Upper lobe of right lung (tissue), 1 donor: ENCODE measurements at regions not wholly inside any gene's neighbourhood (a gene's known extent, or its start where the extent isn't known, plus 50 kb on each side); places are given as distances from the start of the nearest gene placed in this dataset.

Experiments
- ATAC-seq: fragments of 200-7000 bp; cut with Tn5 transposase; one replicate; pipeline ENCODE4 v1.9.1; 2020; ENCODE audit warnings: mild to moderate bottlenecking, moderate library complexity
- DNase-seq: peaks from one replicate; pipeline ENCODE4 v3.0.0-alpha.2; 2020
- H3K27ac ChIP-seq: fragments of 200-600 bp; one replicate; pipeline ENCODE4 v1.8.0; 2022
- H3K27me3 ChIP-seq: fragments of 200-600 bp; one replicate; pipeline ENCODE4 v1.8.0; 2022; ENCODE audit warnings: mild to moderate bottlenecking
- H3K36me3 ChIP-seq: fragments of 200-600 bp; one replicate; pipeline ENCODE4 v1.8.0; 2022
- H3K4me1 ChIP-seq: fragments of 200-600 bp; one replicate; pipeline ENCODE4 v1.8.0; 2022
- H3K4me3 ChIP-seq: fragments of 200-600 bp; one replicate; pipeline ENCODE4 v1.8.0; 2022; ENCODE audit warnings: mild to moderate bottlenecking
- H3K9me3 ChIP-seq: fragments of 200-600 bp; one replicate; pipeline ENCODE4 v1.8.0; 2022
- intact Hi-C: fragments of 100-400 bp; cut with DNase I; formaldehyde crosslinking; loops from one replicate; pipeline ENCODE4 v1.11.0; 2022
- TF ChIP-seq, protein P1 (sequence below): fragments of 200-600 bp; IDR thresholded peaks from one replicate; pipeline ENCODE4 v1.8.0; 2022; ENCODE audit warnings: antibody characterized with exemption
- donor health status: DM: no; HTN: yes; CAD: no; lungs with severe emphysema.

GRCh38 chr3:191148131-191148530 is 50.9 kb upstream of the OSTN start:
- intact Hi-C loops, result no loop called here

GRCh38 chr3:191143224-191143623 is 55.8 kb upstream of the OSTN start:
- Histone ChIP-seq H3K9me3 (no peaks in the 10 kb centered on the region), H3K36me3 (no peaks in the 10 kb centered on the region), H3K4me1 (no peaks in the 10 kb centered on the region), H3K27ac (no peak overlapping the region), H3K4me3 (no peak overlapping the region), H3K27me3 (no peaks in the 10 kb centered on the region)
- DNase-seq, result no peak
- intact Hi-C loops, result no loop called here
- no peak for ATAC-seq
- TF ChIP-seq, protein P1, sequence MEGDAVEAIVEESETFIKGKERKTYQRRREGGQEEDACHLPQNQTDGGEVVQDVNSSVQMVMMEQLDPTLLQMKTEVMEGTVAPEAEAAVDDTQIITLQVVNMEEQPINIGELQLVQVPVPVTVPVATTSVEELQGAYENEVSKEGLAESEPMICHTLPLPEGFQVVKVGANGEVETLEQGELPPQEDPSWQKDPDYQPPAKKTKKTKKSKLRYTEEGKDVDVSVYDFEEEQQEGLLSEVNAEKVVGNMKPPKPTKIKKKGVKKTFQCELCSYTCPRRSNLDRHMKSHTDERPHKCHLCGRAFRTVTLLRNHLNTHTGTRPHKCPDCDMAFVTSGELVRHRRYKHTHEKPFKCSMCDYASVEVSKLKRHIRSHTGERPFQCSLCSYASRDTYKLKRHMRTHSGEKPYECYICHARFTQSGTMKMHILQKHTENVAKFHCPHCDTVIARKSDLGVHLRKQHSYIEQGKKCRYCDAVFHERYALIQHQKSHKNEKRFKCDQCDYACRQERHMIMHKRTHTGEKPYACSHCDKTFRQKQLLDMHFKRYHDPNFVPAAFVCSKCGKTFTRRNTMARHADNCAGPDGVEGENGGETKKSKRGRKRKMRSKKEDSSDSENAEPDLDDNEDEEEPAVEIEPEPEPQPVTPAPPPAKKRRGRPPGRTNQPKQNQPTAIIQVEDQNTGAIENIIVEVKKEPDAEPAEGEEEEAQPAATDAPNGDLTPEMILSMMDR, result no peak

More at GRCh38 chr3:191148131-191148530, 50.9 kb upstream of the OSTN start:
- no peak overlapping the region for H3K4me3 ChIP-seq
- H3K36me3 ChIP-seq, result no peaks in the 10 kb centered on the region
- ATAC-seq (no peak), DNase-seq (no peak)
- H3K9me3 ChIP-seq, result no peaks in the 10 kb centered on the region
- no peak overlapping the region for H3K27ac ChIP-seq
- H3K4me1 ChIP-seq, result no peaks in the 10 kb centered on the region
- TF ChIP-seq, protein P1, result no peak
- H3K27me3 ChIP-seq, result no peaks in the 10 kb centered on the region

GRCh38 chr3:191141728-191142127 is 57.3 kb upstream of the OSTN start:
- Histone ChIP-seq H3K27me3 (no peaks in the 10 kb centered on the region), H3K36me3 (no peaks in the 10 kb centered on the region), H3K4me1 (no peaks in the 10 kb centered on the region), H3K9me3 (no peaks in the 10 kb centered on the region), H3K4me3 (no peak overlapping the region), H3K27ac (no peak overlapping the region)
- ATAC-seq (no peak), DNase-seq (no peak)
- TF ChIP-seq, protein P1, result no peak
- intact Hi-C loops, result no loop called here

- Histone ChIP-seq H3K9me3 (no peaks in the 10 kb centered on the region), H3K27ac (no peak overlapping the region), H3K4me1 (no peaks in the 10 kb centered on the region), H3K27me3 (no peaks in the 10 kb centered on the region), H3K4me3 (no peak overlapping the region), H3K36me3 (no peaks in the 10 kb centered on the region)
- TF ChIP-seq, protein P1, result no peak
- ATAC-seq (no peak), DNase-seq (no peak)
- intact Hi-C loops, result no loop called here
These were observed 59.3 kb upstream of the OSTN start for GRCh38 chr3:191139736-191140135.

- Histone ChIP-seq H3K4me1 (no peaks in the 10 kb centered on the region), H3K9me3 (no peaks in the 10 kb centered on the region), H3K27ac (no peak overlapping the region)
These were observed 60.1 kb upstream of the OSTN start for GRCh38 chr3:191138937-191139336.

DNA sequence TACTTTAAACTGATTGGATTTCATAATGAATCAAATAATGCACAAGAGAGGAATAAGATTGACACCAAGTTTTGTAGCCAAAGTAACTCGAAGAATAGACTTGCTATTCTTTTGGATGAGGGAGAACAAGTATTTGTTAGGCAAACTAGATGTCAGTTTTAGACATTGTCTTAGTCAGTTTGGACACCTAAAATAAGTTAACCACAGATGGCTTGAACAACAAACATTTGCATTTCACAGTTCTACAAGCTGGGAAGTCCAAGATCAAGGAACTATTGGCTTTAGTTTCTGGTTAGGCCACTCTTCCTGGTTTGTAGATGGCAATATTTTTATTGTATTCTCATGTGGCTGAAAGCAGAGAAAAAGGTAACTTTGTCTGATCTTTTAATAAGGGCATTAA is 61.3 kb upstream of the OSTN start:
- ATAC-seq, result no peak
- Histone ChIP-seq H3K27me3 (no peaks in the 10 kb centered on the region), H3K36me3 (no peaks in the 10 kb centered on the region), H3K9me3 (no peaks in the 10 kb centered on the region), H3K4me1 (no peaks in the 10 kb centered on the region), H3K4me3 (no peak overlapping the region), H3K27ac (no peak overlapping the region)
- intact Hi-C loops, result no loop called here
- TF ChIP-seq, protein P1, result no peak
- no peak for DNase-seq

More at GRCh38 chr3:191138937-191139336, 60.1 kb upstream of the OSTN start:
- Histone ChIP-seq H3K27me3 (no peaks in the 10 kb centered on the region), H3K36me3 (no peaks in the 10 kb centered on the region), H3K4me3 (no peak overlapping the region)
- TF ChIP-seq, protein P1, result no peak
- no peak for ATAC-seq
- DNase-seq, result no peak
- intact Hi-C loops, result no loop called here
